ENCODE measurements at regions not wholly inside any gene's neighbourhood (a gene's known extent, or its start where the extent isn't known, plus 50 kb on each side); places are given as distances from the start of the nearest gene placed in this dataset.

GRCh38 chr5:125006011-125006685 lies 259.7 kb upstream of the ZNF608 start:
- H3K4me3 ChIP-seq (ENCODE audit: low read depth, low read length): no peak overlapping the region
- H3K4me1 ChIP-seq: peaks cover 7% of the 10 kb centered on the region; the same call in 1 of the 2 replicates

GRCh38 chr5:125010356-125010755 lies 263.9 kb upstream of the ZNF608 start:
- Histone ChIP-seq H3K4me3 (ENCODE audit: low read depth, low read length) (no peak overlapping the region), H3K36me3 (no peaks in the 10 kb centered on the region), H3K4me1 (peaks cover 16% of the 10 kb centered on the region), H3K9me3 (no peaks in the 10 kb centered on the region), H3K27me3 (no peaks in the 10 kb centered on the region)
- DNase-seq: no peak
- TF ChIP-seq CTCF (IDR thresholded peaks at IDR 0.05; ENCODE audit: low read depth, low read length): no peak

More at GRCh38 chr5:125006011-125006685, 259.7 kb upstream of the ZNF608 start:
- Histone ChIP-seq H3K27me3 (no peaks in the 10 kb centered on the region), H3K36me3 (no peaks in the 10 kb centered on the region), H3K9me3 (no peaks in the 10 kb centered on the region)
- no peak for TF ChIP-seq CTCF (IDR thresholded peaks at IDR 0.05; ENCODE audit: low read depth, low read length)
- DNase-seq: no peak

GRCh38 chr5:125011014-125011413 lies 264.6 kb upstream of the ZNF608 start:
- H3K9me3 ChIP-seq: no peaks in the 10 kb centered on the region
- no peak for TF ChIP-seq CTCF (IDR thresholded peaks at IDR 0.05; ENCODE audit: low read depth, low read length)
- DNase-seq: no peak
- H3K27me3 ChIP-seq: no peaks in the 10 kb centered on the region
- peaks cover 13% of the 10 kb centered on the region for H3K4me1 ChIP-seq
- no peaks in the 10 kb centered on the region for H3K36me3 ChIP-seq
- no peak overlapping the region for H3K4me3 ChIP-seq (ENCODE audit: low read depth, low read length)

- TF ChIP-seq CTCF (IDR thresholded peaks at IDR 0.05; ENCODE audit: low read depth, low read length): no peak
- no peaks in the 10 kb centered on the region for H3K36me3 ChIP-seq
- no peak for DNase-seq
These were observed 265.0 kb upstream of the ZNF608 start for GRCh38 chr5:125011419-125011818.

GRCh38 chr5:125011947-125012346 lies 265.5 kb upstream of the ZNF608 start:
- no peaks in the 10 kb centered on the region for H3K36me3 ChIP-seq
- no peak for TF ChIP-seq CTCF (IDR thresholded peaks at IDR 0.05; ENCODE audit: low read depth, low read length)
- DNase-seq: peak; percentile 14
- peaks cover 11% of the 10 kb centered on the region for H3K4me1 ChIP-seq
- H3K9me3 ChIP-seq: no peaks in the 10 kb centered on the region
- no peak overlapping the region for H3K4me3 ChIP-seq (ENCODE audit: low read depth, low read length)
- no peaks in the 10 kb centered on the region for H3K27me3 ChIP-seq

More at GRCh38 chr5:125011419-125011818, 265.0 kb upstream of the ZNF608 start:
- Histone ChIP-seq H3K27me3 (no peaks in the 10 kb centered on the region), H3K4me1 (peaks cover 11% of the 10 kb centered on the region), H3K9me3 (no peaks in the 10 kb centered on the region), H3K4me3 (ENCODE audit: low read depth, low read length) (no peak overlapping the region)

GRCh38 chr5:125012727-125013451 lies 266.4 kb upstream of the ZNF608 start:
- no peaks in the 10 kb centered on the region for H3K27me3 ChIP-seq
- H3K9me3 ChIP-seq: no peaks in the 10 kb centered on the region
- DNase-seq: no peak
- no peak overlapping the region for H3K4me3 ChIP-seq (ENCODE audit: low read depth, low read length)
- no peaks in the 10 kb centered on the region for H3K36me3 ChIP-seq
- H3K4me1 ChIP-seq: peaks cover 11% of the 10 kb centered on the region
- no peak for TF ChIP-seq CTCF (IDR thresholded peaks at IDR 0.05; ENCODE audit: low read depth, low read length)
